WERI-Rb-1 (cell line): ENCODE measurements at regions not wholly inside any gene's neighbourhood (a gene's known extent, or its start where the extent isn't known, plus 50 kb on each side); places are given as distances from the start of the nearest gene placed in this dataset.

Source experiments
- DNase-seq: peaks from one replicate; pipeline ENCODE4 v3.0.0-alpha.2; 2020
- H3K27ac ChIP-seq: fragments of 250-450 bp; sonication (Bioruptor Pico); 2 replicates; pipeline ENCODE4 v1.5.1; 2020; ENCODE audit warnings: mild to moderate bottlenecking, moderate library complexity
- H3K27me3 ChIP-seq: fragments of 250-450 bp; sonication (Bioruptor Pico); 2 replicates; pipeline ENCODE4 v1.5.1; 2021; ENCODE audit warnings: mild to moderate bottlenecking, low read depth, moderate library complexity; ENCODE audit not compliant: insufficient read depth, severe bottlenecking
- H3K36me3 ChIP-seq: fragments of 250-450 bp; sonication (Bioruptor Pico); 2 replicates; pipeline ENCODE4 v1.5.1; 2020; ENCODE audit warnings: mild to moderate bottlenecking, moderate library complexity
- H3K4me3 ChIP-seq: 2 replicates; pipeline ENCODE4 v1.5.1; 2011; ENCODE audit warnings: low read depth, mild to moderate bottlenecking, control low read depth, low read length
- H3K9me3 ChIP-seq: fragments of 250-450 bp; sonication (Bioruptor Pico); 2 replicates; pipeline ENCODE4 v1.5.1; 2021; ENCODE audit warnings: mild to moderate bottlenecking, moderate library complexity; ENCODE audit not compliant: severe bottlenecking
- TF ChIP-seq, protein P1 (sequence below): IDR thresholded peaks from 2 replicates; pipeline ENCODE4 v1.5.1; 2011; ENCODE audit warnings: low read depth, mild to moderate bottlenecking, control low read depth, inconsistent platforms, low read length

DNA sequence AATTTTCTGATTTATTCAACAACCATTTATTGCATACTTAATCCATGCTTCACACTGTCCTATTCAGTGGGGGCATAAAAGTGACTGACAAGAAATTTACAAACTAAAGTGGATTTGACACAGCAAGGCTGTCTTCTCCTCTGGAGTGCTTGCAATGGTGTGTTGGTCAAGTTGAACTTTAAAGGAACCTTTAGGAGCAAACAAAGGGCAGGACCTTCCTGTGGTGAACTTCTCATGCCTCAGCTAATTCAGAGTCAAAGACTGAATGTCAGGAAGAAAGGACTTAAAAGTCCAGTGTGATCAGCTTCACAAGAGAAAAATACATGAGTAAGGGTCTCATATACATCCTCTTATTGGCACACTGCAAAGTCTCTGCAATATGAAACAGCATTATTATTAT is 60.8 kb upstream of the TENT5A start:
- H3K4me3 ChIP-seq: no peak overlapping the region
- no peaks in the 10 kb centered on the region for H3K36me3 ChIP-seq
- DNase-seq: no peak
- TF ChIP-seq, protein P1, sequence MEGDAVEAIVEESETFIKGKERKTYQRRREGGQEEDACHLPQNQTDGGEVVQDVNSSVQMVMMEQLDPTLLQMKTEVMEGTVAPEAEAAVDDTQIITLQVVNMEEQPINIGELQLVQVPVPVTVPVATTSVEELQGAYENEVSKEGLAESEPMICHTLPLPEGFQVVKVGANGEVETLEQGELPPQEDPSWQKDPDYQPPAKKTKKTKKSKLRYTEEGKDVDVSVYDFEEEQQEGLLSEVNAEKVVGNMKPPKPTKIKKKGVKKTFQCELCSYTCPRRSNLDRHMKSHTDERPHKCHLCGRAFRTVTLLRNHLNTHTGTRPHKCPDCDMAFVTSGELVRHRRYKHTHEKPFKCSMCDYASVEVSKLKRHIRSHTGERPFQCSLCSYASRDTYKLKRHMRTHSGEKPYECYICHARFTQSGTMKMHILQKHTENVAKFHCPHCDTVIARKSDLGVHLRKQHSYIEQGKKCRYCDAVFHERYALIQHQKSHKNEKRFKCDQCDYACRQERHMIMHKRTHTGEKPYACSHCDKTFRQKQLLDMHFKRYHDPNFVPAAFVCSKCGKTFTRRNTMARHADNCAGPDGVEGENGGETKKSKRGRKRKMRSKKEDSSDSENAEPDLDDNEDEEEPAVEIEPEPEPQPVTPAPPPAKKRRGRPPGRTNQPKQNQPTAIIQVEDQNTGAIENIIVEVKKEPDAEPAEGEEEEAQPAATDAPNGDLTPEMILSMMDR: no peak
- H3K27me3 ChIP-seq: no peaks in the 10 kb centered on the region
- H3K9me3 ChIP-seq: no peaks in the 10 kb centered on the region
- H3K27ac ChIP-seq: no peak overlapping the region

DNA sequence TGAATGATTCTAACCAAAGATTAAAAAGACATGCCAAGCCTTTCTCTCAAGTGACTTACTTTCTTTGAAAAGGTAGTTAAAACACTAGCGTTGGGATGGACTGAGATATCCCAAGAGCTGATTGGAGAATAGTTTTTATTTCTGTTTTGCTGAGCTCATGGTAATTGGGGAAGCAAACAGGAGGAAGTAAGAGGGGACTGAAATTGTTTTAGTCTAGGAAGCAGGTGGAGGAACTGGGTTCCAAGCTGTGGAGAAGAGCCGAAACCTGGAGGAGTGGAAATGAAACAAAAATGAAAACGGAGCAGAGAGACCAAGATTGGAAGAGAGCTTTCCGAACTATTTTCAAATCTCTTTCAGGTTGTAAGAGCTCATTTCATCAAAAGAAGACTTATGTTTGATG is 59.9 kb upstream of the TENT5A start:
- Histone ChIP-seq H3K4me3 (no peak overlapping the region), H3K27me3 (no peaks in the 10 kb centered on the region), H3K9me3 (no peaks in the 10 kb centered on the region), H3K36me3 (no peaks in the 10 kb centered on the region), H3K27ac (no peak overlapping the region)
- no peak for DNase-seq
- TF ChIP-seq, protein P1: no peak

DNA sequence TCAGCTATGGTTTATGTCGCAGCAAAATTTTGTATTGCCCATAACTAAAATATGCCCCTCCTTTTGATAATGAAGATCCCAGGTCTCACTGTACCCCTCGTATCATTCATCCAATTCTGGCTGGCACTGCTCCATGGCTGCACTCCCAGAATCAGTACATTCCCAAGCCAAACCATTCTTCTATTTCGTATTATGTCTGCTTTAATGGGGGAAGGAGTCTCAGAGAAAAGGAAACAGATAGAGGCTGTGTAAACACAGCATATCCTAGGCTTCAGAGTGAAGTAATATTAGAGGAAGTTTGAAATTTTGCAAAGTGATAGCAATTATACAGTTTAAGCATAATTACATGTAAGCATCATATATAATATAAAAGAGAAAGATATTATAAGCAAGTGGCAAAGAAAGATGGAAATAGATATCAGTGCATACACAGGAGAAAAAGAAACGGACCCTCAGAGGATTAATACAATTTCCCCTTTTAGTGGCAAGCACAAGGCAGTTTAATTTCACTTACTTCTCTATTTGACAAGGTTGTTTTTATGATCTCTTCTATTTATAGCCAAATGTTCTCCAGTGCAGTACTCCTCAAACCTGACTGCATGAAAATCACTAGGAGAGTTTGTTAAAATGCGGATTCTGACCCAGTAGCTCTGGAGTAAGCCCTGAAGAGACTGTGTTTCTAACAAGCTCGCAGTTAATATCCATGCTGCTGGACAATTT is 56.5 kb upstream of the TENT5A start:
- no peak for DNase-seq
- Histone ChIP-seq H3K36me3 (no peaks in the 10 kb centered on the region), H3K4me3 (no peak overlapping the region), H3K27me3 (no peaks in the 10 kb centered on the region), H3K9me3 (no peaks in the 10 kb centered on the region), H3K27ac (no peak overlapping the region)
- TF ChIP-seq, protein P1: no peak

DNA sequence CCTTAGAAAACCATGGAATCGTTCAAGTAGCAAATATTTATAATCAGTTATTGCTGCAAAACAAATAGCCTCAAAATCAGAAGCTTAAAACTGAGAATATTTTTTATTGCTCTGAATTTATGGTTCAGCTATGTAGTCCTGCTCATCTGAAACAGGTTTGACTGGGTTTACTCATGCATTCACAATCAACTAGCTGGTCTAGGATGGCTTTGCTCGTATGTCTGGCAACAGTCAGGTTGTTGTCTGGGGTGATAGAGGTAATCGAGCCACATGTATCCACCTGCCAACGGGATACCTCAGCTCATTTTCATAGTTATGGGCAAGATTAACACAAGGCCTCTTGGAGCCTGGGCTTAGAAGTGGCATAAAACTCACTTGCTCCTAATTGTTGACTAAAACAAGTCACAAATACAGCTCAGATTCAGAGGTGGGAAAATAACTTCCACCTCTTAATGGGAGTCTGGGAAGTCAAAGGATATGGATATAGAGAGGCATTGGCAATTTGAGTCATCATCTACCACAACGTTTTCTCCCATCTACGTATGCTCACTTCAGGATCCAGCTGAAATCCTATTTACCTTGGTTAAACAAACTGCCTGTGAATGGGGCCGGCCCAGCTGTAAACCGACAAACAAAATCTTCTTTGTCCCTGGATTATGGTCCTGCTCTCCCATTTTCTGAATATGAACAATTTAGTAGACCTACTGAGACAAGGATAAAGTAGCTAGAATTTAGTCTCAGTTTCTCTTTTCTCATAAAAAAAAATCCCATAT is 54.5 kb upstream of the TENT5A start:
- Histone ChIP-seq H3K27me3 (no peaks in the 10 kb centered on the region), H3K36me3 (no peaks in the 10 kb centered on the region), H3K9me3 (no peaks in the 10 kb centered on the region), H3K4me3 (no peak overlapping the region), H3K27ac (no peak overlapping the region)
- TF ChIP-seq, protein P1: no peak
- DNase-seq: no peak

DNA sequence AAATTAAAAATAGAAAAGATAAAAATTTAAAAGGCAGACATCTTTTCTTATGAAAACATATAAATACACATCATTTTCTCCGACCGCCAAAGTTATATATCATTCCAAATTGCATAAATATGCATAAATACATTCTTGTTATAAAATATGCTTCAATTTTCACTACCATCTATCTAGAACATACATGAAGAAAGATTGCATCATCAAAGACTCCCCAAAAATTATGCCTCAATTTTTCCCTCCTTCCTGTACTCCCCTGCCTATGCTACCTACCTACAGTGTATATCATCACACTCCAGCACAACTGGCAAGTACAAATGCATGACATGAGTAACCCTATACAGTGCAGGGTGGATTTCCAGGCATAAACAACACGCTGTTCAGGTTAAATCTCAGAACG is 49.9 kb upstream of the TENT5A start:
- H3K36me3 ChIP-seq: no peaks in the 10 kb centered on the region
- no peak for DNase-seq
- no peaks in the 10 kb centered on the region for H3K27me3 ChIP-seq
- TF ChIP-seq, protein P1: no peak
- H3K4me3 ChIP-seq: no peak overlapping the region
- H3K27ac ChIP-seq: no peak overlapping the region
- H3K9me3 ChIP-seq: no peaks in the 10 kb centered on the region
